ENCODE measurements at regions not wholly inside any gene's neighbourhood (a gene's known extent, or its start where the extent isn't known, plus 50 kb on each side); places are given as distances from the start of the nearest gene placed in this dataset.

GRCh38 chr9:81174023-81174422, 515.3 kb downstream of the TLE1 start:
- no peak for DNase-seq

- no peak for DNase-seq
Measured at GRCh38 chr9:81171689-81172088, 517.7 kb downstream of the TLE1 start.

GRCh38 chr9:81162361-81162760, 527.0 kb downstream of the TLE1 start:
- no peak for DNase-seq

GRCh38 chr9:81156381-81156780, 533.0 kb downstream of the TLE1 start:
- no peak for DNase-seq

GRCh38 chr9:81150016-81150625, 539.2 kb downstream of the TLE1 start:
- DNase-seq = peak; percentile 63

- no peak for DNase-seq
Measured at GRCh38 chr9:81146684-81147337, 542.5 kb downstream of the TLE1 start.

GRCh38 chr9:81146241-81146640, 543.1 kb downstream of the TLE1 start:
- DNase-seq = no peak

- no peak for DNase-seq
Measured at GRCh38 chr9:81145331-81145963, 543.9 kb downstream of the TLE1 start.

- no peak for DNase-seq
Measured at GRCh38 chr9:81141961-81142360, 547.4 kb downstream of the TLE1 start.

- peak; percentile 77 for DNase-seq
Measured at GRCh38 chr9:81137976-81138568, 551.3 kb downstream of the TLE1 start.

GRCh38 chr9:81132796-81133195, 556.6 kb downstream of the TLE1 start:
- no peak for DNase-seq

GRCh38 chr9:81132318-81132717, 557.0 kb downstream of the TLE1 start:
- DNase-seq = no peak

- DNase-seq = no peak
Measured at GRCh38 chr9:81128701-81129100, 560.6 kb downstream of the TLE1 start.

GRCh38 chr9:81125446-81126092, 563.8 kb downstream of the TLE1 start:
- DNase-seq = no peak

GRCh38 chr9:81123526-81123925, 565.8 kb downstream of the TLE1 start:
- no peak for DNase-seq

GRCh38 chr9:81122749-81123148, 566.6 kb downstream of the TLE1 start:
- DNase-seq = no peak

GRCh38 chr9:81119591-81119990, 569.8 kb downstream of the TLE1 start:
- no peak for DNase-seq

- no peak for DNase-seq
Measured at GRCh38 chr9:81118416-81118815, 570.9 kb downstream of the TLE1 start.

GRCh38 chr9:81116340-81117137, 572.8 kb downstream of the TLE1 start:
- no peak for DNase-seq

- peak; percentile 86 for DNase-seq
Measured at GRCh38 chr9:81113453-81114124, 575.8 kb downstream of the TLE1 start.

- peak; percentile 21 for DNase-seq
Measured at GRCh38 chr9:81112627-81113452, 576.5 kb downstream of the TLE1 start.

All from NCI-H2081 treated with DMSO at 0.1 percent for 48 hours (cell line).